ENCODE measurements at regions not wholly inside any gene's neighbourhood (a gene's known extent, or its start where the extent isn't known, plus 50 kb on each side); places are given as distances from the start of the nearest gene placed in this dataset.

- no peak for DNase-seq
Measured at GRCh38 chr18:25710981-25711380, 359.0 kb upstream of the ZNF521 start.

- DNase-seq = no peak
Measured at GRCh38 chr18:25705650-25706049, 353.7 kb upstream of the ZNF521 start.

- no peak for DNase-seq
Measured at GRCh38 chr18:25704494-25704893, 352.5 kb upstream of the ZNF521 start.

GRCh38 chr18:25704071-25704470 is 352.1 kb upstream of the ZNF521 start:
- DNase-seq = no peak

DNA sequence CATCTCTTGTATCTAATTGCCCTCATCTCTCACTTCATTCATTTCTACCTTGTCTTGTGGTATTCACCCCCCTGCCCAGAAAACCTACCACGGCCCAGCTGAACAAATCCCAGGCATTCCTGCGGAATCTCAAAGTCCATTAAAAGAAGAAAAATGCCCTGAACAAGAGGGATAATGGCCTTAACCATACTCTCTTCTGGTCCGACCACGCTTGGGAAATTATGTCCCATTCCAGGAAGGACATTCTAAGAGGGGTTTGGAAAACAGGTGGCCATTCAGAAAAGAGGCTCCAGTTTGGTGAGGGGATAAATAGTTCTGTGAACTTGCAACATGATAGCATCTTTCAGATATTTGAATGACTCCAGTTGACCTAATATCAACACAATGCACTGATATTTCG is 349.9 kb upstream of the ZNF521 start:
- no peak for DNase-seq

DNA sequence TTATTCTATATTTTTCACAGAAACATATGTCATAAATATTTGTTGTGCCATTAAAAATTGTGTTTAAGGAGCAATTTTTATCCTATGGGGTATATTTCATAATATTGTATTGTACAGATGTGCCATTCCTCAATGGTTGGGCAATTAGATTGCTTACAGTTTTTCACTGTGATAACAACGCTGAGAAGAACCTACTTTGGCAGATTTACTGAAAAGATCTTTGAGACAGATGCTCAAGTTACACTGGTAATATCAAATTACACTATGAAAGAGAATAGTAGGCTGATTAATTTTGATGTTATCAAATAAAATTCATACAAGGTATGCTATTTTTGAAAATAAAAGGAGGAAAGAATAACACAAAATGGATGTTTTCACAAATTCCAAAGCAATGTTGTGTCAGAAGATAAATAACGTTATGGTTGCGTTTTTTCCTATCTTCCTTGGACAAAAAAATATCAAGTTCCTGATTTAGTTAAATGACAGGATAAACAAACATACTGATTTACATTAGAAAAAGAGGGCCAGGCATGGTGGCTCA is 335.1 kb upstream of the ZNF521 start:
- DNase-seq = no peak

- DNase-seq = no peak
Measured at GRCh38 chr18:25685088-25685487, 333.1 kb upstream of the ZNF521 start.

GRCh38 chr18:25679491-25679890 is 327.5 kb upstream of the ZNF521 start:
- no peak for DNase-seq

DNA sequence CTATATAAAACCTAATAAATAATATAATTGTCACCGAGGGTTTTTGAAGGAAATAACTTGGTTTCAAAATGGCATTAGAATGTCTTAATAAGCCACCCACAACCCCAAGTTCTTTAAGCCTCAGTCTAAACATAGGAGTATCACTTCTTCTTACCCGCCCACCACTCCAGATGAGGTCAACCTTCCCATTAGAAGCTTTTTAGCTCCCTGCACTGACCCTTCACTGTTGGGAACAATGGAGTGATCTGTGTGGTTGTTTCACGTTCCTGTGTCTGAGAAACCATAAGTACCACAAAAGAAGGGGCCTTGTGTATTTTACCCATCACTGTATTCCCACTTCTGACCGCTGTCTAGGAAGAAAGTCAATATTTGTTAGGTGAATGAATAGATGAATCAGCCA is 326.3 kb upstream of the ZNF521 start:
- DNase-seq = no peak

GRCh38 chr18:25675123-25675850 is 323.3 kb upstream of the ZNF521 start:
- no peak for DNase-seq

GRCh38 chr18:25674183-25674582 is 322.2 kb upstream of the ZNF521 start:
- no peak for DNase-seq

DNA sequence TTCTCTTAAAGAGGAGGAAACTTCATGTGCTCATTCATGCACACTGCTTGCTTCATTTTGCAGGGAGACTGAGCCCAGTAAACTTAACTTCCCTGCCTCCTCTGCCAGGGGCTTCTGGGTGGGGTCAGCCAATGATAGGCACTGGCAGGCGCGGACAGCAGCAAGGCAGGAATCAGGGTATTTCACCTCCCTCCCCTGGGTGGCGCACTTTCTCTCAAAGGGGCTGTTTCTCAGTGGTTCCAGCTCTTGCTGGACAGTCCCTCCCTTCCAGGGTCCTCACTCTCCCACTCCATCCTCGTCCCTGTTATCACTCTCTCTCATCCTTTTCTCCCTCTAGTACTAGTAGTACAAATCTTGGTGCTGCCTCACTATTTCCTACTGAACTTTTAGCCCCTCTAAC is 320.5 kb upstream of the ZNF521 start:
- no peak for DNase-seq

- DNase-seq = no peak
Measured at GRCh38 chr18:25669741-25670140, 317.8 kb upstream of the ZNF521 start.

DNA sequence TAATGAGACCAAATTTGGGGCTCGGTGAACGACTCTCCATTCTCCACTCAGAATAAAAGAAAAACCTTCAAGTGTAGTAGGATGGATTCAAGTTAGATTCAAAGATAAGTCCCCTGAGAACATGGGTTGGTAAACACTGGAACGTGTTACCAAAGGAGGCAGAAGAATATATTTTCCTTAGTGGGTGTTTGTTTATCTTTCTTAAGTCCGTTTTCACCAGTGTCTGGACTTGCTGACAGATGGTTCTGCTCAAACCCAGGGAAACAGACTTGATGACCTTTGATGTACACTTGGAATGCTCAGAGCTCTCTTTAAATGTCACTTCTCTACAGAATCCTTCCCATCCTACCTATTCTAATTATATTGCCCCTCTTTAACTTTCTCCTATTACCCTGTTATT is 310.3 kb upstream of the ZNF521 start:
- DNase-seq = no peak

DNA sequence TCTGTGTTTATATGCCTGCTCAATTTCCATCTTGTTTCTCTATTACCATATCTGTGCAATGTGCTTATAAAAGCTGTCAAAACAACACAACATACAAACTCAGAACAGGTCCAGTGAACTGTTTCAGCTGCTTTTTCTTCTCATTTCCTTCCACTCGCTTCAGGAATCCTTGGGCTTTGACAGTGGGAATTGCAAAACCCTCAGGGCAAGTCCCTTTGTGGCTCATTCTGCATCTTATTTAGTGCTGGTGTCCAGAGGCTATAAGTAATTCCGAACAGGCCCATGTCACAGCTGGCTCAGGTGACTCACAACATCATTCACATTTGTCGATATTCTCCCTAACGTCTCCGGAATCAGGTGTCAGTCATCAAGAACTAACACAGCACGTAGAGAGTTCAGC is 309.9 kb upstream of the ZNF521 start:
- no peak for DNase-seq

- no peak for DNase-seq
Measured at GRCh38 chr18:25659541-25659940, 307.6 kb upstream of the ZNF521 start.

GRCh38 chr18:25658476-25658875 is 306.5 kb upstream of the ZNF521 start:
- no peak for DNase-seq

DNA sequence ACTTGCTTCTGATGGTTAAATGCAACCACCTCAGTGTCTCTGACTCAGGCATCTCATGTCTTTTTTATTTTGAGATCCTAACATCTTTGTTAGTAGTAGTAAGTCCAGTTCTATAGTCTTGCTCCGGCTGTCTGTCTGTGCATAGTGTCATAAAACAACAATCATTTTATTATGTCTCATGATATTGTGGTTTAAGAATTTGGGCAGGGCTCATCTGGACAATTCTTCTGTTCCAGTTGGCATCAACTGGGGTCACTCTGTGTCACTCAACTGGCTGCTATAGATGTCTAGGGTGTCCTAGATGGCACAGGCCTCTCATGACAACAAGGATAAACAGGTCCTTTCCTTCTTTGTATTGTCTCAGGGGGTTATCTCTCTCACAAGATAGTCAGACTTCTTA is 299.6 kb upstream of the ZNF521 start:
- no peak for DNase-seq

DNA sequence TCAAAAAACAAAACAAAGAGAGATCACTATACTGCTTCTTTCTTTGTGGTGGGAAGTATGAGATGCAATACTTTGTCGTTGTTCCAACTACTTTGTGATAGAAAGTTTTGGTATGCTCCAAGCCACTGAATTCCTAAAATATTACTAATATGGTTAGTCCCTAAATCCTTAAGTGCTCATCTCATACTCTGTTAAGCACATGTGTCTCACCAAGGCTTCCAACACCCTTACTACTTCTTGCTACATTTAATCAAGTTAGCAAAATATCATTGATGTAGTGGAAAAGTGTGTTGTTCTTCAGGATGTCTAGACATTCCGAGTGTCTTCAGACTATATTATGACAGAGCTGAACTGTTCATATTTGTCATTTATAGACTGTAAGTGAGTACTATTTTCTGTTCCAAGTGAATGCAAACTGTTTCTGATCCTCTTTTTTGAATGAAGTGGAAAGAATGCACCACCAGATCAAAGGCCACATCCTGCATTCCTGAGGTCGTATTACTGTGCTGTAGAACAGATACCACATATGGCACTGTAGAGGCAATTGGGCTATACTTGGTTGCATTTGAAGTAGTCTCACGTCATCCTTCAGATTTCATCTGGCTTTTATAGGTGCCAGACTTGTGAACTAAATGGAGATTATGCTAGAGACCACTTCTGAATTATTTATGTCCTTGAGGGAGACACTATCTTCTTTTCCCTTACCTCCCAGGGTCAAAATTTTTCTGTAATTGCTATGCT is 298.4 kb upstream of the ZNF521 start:
- no peak for DNase-seq

DNA sequence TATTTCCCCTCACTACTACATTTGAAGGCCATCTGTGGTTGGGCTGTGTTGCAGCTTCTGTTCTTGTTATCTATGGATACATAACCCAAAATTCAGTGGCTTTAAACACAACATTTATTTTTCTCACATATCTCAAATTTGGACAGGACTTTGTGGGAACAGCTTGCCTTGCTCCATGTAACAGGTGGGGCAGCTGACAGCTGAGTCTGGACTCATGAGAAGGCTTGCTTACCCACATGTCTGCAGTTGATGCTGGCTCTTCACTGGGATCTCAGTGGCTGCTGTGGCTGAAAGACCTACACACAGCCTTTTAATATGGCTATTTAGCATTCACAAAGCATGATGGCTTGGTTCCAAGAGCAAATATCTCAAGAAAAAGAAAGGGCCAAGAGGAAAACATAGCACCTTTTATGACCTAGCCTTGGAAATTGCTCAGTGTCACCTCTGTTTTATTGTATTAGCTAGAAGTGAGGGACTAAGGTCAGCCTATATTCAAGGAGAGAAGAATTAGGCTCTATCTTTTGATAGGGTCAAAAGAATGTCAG is 296.8 kb upstream of the ZNF521 start:
- no peak for DNase-seq

DNA sequence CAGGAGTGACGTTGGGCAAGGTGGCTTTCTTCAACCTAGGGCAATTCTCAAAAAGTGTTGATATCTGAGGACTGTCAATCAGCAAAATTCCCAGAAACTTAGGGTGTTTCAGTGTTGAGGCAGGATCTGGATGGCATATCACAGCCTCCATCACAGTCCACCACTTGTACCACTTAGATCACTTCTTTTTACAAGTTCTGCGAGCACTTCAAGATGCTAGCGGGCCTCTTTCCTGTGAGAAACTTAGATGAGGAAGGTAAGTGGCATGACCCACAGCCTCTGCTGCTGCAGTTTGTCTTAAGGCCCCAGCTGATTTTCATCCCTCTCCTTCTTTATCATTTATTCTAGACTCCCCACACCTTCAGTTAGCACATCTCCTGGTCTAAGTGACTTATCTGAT is 295.4 kb upstream of the ZNF521 start:
- DNase-seq = no peak

GRCh38 chr18:25646971-25647370 is 295.0 kb upstream of the ZNF521 start:
- no peak for DNase-seq

GRCh38 chr18:25639596-25639995 is 287.6 kb upstream of the ZNF521 start:
- no peak for DNase-seq

- DNase-seq = no peak
Measured at GRCh38 chr18:25633563-25633962, 281.6 kb upstream of the ZNF521 start.

All from CD4-positive, alpha-beta T cell treated with Interferon gamma for 1 hour (primary cell).